Muscle layer of colon (tissue), 2 donors: ENCODE measurements at regions not wholly inside any gene's neighbourhood (a gene's known extent, or its start where the extent isn't known, plus 50 kb on each side); places are given as distances from the start of the nearest gene placed in this dataset.
"Not testable (repeated sequence)": the region's sequence is repeated elsewhere in the genome, so short reads cannot be mapped to it uniquely, and the experiment has no call there.

ENCODE experiments used
- H3K27ac ChIP-seq: one replicate; pipeline ENCODE4 v1.7.0; 2013; ENCODE audit warnings: low read depth, mild to moderate bottlenecking, low read length, moderate library complexity
- H3K27me3 ChIP-seq, 2 donors: one replicate each; pipeline ENCODE4 v1.7.0; 2013; ENCODE audit warnings: low read length in 2 of 2, mild to moderate bottlenecking in 2 of 2; ENCODE audit not compliant: insufficient read depth in 2 of 2, control insufficient read depth in 1 of 2
- H3K36me3 ChIP-seq: one replicate; pipeline ENCODE4 v1.7.0; 2013; ENCODE audit warnings: mild to moderate bottlenecking, low read length; ENCODE audit not compliant: insufficient read depth
- H3K4me1 ChIP-seq: one replicate; pipeline ENCODE4 v1.7.0; 2013; ENCODE audit warnings: mild to moderate bottlenecking, low read length; ENCODE audit not compliant: insufficient read depth
- H3K4me3 ChIP-seq, 2 donors: one replicate each; pipeline ENCODE4 v1.7.0; 2013; ENCODE audit warnings: low read length in 2 of 2, low read depth in 1 of 2, mild to moderate bottlenecking in 1 of 2, moderate library complexity in 1 of 2
- H3K9ac ChIP-seq: one replicate; pipeline ENCODE4 v1.7.0; 2013; ENCODE audit warnings: low read length
- H3K9me3 ChIP-seq: one replicate; pipeline ENCODE4 v1.7.0; 2013; ENCODE audit warnings: mild to moderate bottlenecking, low read length
- donor health status: abdominal sarcoma.
- donor health status: Adenocarcinoma of cecum.

GRCh38 chr1:38516560-38516959 is 343.0 kb downstream of the RRAGC start:
- no peak overlapping the region for H3K4me3 ChIP-seq
- no peaks in the 10 kb centered on the region for H3K4me1 ChIP-seq
- no peak overlapping the region for H3K9ac ChIP-seq
- H3K27ac ChIP-seq: no peak overlapping the region
- H3K9me3 ChIP-seq: no peaks in the 10 kb centered on the region
- H3K27me3 ChIP-seq: no peaks in the 10 kb centered on the region
- H3K36me3 ChIP-seq: no peaks in the 10 kb centered on the region

- Histone ChIP-seq H3K4me3 (no peak overlapping the region), H3K4me1 (no peaks in the 10 kb centered on the region), H3K27me3 (no peaks in the 10 kb centered on the region), H3K9ac (no peak overlapping the region), H3K9me3 (no peaks in the 10 kb centered on the region), H3K36me3 (no peaks in the 10 kb centered on the region), H3K27ac (no peak overlapping the region)
Observed at GRCh38 chr1:38512789-38513188, 346.8 kb downstream of the RRAGC start.

- Histone ChIP-seq H3K9me3 (no peaks in the 10 kb centered on the region), H3K9ac (no peak overlapping the region), H3K27me3 (no peaks in the 10 kb centered on the region), H3K27ac (no peak overlapping the region), H3K4me1 (no peaks in the 10 kb centered on the region), H3K4me3 (no peak overlapping the region), H3K36me3 (no peaks in the 10 kb centered on the region)
Observed at GRCh38 chr1:38512024-38512767, 347.4 kb downstream of the RRAGC start.

- Histone ChIP-seq H3K4me3 (no peak overlapping the region), H3K4me1 (no peaks in the 10 kb centered on the region), H3K9ac (no peak overlapping the region), H3K27ac (no peak overlapping the region), H3K9me3 (no peaks in the 10 kb centered on the region), H3K36me3 (no peaks in the 10 kb centered on the region), H3K27me3 (no peaks in the 10 kb centered on the region)
Observed at GRCh38 chr1:38508232-38508631, 351.3 kb downstream of the RRAGC start.

- no peaks in the 10 kb centered on the region for H3K27me3 ChIP-seq
- H3K36me3 ChIP-seq: no peaks in the 10 kb centered on the region
- no peak overlapping the region for H3K9ac ChIP-seq
- H3K4me3 ChIP-seq: no peak overlapping the region
- no peak overlapping the region for H3K27ac ChIP-seq
- H3K4me1 ChIP-seq: no peaks in the 10 kb centered on the region
- H3K9me3 ChIP-seq: no peaks in the 10 kb centered on the region
Observed at GRCh38 chr1:38507563-38507962, 352.0 kb downstream of the RRAGC start.

GRCh38 chr1:38505944-38506343 is 353.6 kb downstream of the RRAGC start:
- Histone ChIP-seq H3K36me3 (no peaks in the 10 kb centered on the region), H3K4me3 (no peak overlapping the region), H3K27ac (no peak overlapping the region), H3K27me3 (no peaks in the 10 kb centered on the region), H3K9ac (no peak overlapping the region), H3K9me3 (no peaks in the 10 kb centered on the region), H3K4me1 (no peaks in the 10 kb centered on the region)

- Histone ChIP-seq H3K4me3 (no peak overlapping the region), H3K9ac (no peak overlapping the region), H3K4me1 (no peaks in the 10 kb centered on the region), H3K27ac (no peak overlapping the region), H3K36me3 (no peaks in the 10 kb centered on the region), H3K9me3 (no peaks in the 10 kb centered on the region), H3K27me3 (no peaks in the 10 kb centered on the region)
Observed at GRCh38 chr1:38502758-38503157, 356.8 kb downstream of the RRAGC start.

- Histone ChIP-seq H3K27me3 (no peaks in the 10 kb centered on the region), H3K4me1 (no peaks in the 10 kb centered on the region), H3K36me3 (no peaks in the 10 kb centered on the region), H3K9ac (no peak overlapping the region), H3K9me3 (no peaks in the 10 kb centered on the region), H3K4me3 (no peak overlapping the region), H3K27ac (no peak overlapping the region)
Observed at GRCh38 chr1:38500891-38501290, 358.7 kb downstream of the RRAGC start.

- Histone ChIP-seq H3K27ac (no peak overlapping the region), H3K4me3 (no peak overlapping the region), H3K4me1 (no peaks in the 10 kb centered on the region), H3K9ac (no peak overlapping the region), H3K27me3 (no peaks in the 10 kb centered on the region), H3K36me3 (no peaks in the 10 kb centered on the region), H3K9me3 (no peaks in the 10 kb centered on the region)
Observed at GRCh38 chr1:38500352-38500751, 359.2 kb downstream of the RRAGC start.

GRCh38 chr1:38498686-38499085 is 360.9 kb downstream of the RRAGC start:
- Histone ChIP-seq H3K36me3 (no peaks in the 10 kb centered on the region), H3K27me3 (no peaks in the 10 kb centered on the region), H3K9ac (no peak overlapping the region), H3K4me3 (no peak overlapping the region), H3K9me3 (no peaks in the 10 kb centered on the region), H3K27ac (no peak overlapping the region), H3K4me1 (no peaks in the 10 kb centered on the region)

GRCh38 chr1:38497921-38498656 is 361.5 kb downstream of the RRAGC start:
- Histone ChIP-seq H3K4me3 (no peak overlapping the region), H3K27me3 (no peaks in the 10 kb centered on the region), H3K27ac (no peak overlapping the region), H3K9ac (no peak overlapping the region), H3K36me3 (no peaks in the 10 kb centered on the region), H3K4me1 (no peaks in the 10 kb centered on the region), H3K9me3 (no peaks in the 10 kb centered on the region)

GRCh38 chr1:38493306-38493705 is 366.3 kb downstream of the RRAGC start:
- not testable (repeated sequence) for H3K27ac ChIP-seq, H3K9ac ChIP-seq, H3K9me3 ChIP-seq, H3K4me3 ChIP-seq, H3K36me3 ChIP-seq, H3K4me1 ChIP-seq, H3K27me3 ChIP-seq
